HG02943 (cell line): ENCODE measurements at regions not wholly inside any gene's neighbourhood (a gene's known extent, or its start where the extent isn't known, plus 50 kb on each side); places are given as distances from the start of the nearest gene placed in this dataset.

Experiments used
- ATAC-seq: cut with Tn5 transposase; IDR thresholded peaks from one replicate; pipeline ENCODE4 v1.9.1; 2021; ENCODE audit warnings: mild to moderate bottlenecking, low read depth, moderate library complexity; ENCODE audit not compliant: unreplicated experiment

GRCh38 chr3:176934698-176935097 is 262.6 kb downstream of the TBL1XR1 start:
- no peak for ATAC-seq

- ATAC-seq = no peak
Observed at GRCh38 chr3:176933704-176934103, 263.6 kb downstream of the TBL1XR1 start.

GRCh38 chr3:176932433-176932832 is 264.8 kb downstream of the TBL1XR1 start:
- no peak for ATAC-seq

GRCh38 chr3:176931991-176932390 is 265.3 kb downstream of the TBL1XR1 start:
- ATAC-seq = no peak

- no peak for ATAC-seq
Observed at GRCh38 chr3:176930942-176931341, 266.3 kb downstream of the TBL1XR1 start.

- ATAC-seq = no peak
Observed at GRCh38 chr3:176928582-176928931, 268.7 kb downstream of the TBL1XR1 start.

GRCh38 chr3:176927706-176928581 is 269.3 kb downstream of the TBL1XR1 start:
- ATAC-seq = no peak

- ATAC-seq = no peak
Observed at GRCh38 chr3:176927280-176927679, 270.0 kb downstream of the TBL1XR1 start.

GRCh38 chr3:176926688-176927087 is 270.6 kb downstream of the TBL1XR1 start:
- no peak for ATAC-seq

GRCh38 chr3:176926034-176926433 is 271.2 kb downstream of the TBL1XR1 start:
- ATAC-seq = no peak

GRCh38 chr3:176920766-176921160 is 276.5 kb downstream of the TBL1XR1 start:
- ATAC-seq = no peak

- ATAC-seq = no peak
Observed at GRCh38 chr3:176919836-176920765, 277.2 kb downstream of the TBL1XR1 start.

GRCh38 chr3:176916777-176917176 is 280.5 kb downstream of the TBL1XR1 start:
- no peak for ATAC-seq

- no peak for ATAC-seq
Observed at GRCh38 chr3:176914764-176915163, 282.5 kb downstream of the TBL1XR1 start.

- no peak for ATAC-seq
Observed at GRCh38 chr3:176911579-176911978, 285.7 kb downstream of the TBL1XR1 start.

GRCh38 chr3:176909044-176909443 is 288.2 kb downstream of the TBL1XR1 start:
- ATAC-seq = no peak

- ATAC-seq = no peak
Observed at GRCh38 chr3:176906046-176906905, 291.0 kb downstream of the TBL1XR1 start.

GRCh38 chr3:176905331-176905730 is 292.0 kb downstream of the TBL1XR1 start:
- no peak for ATAC-seq

GRCh38 chr3:176904506-176904905 is 292.8 kb downstream of the TBL1XR1 start:
- ATAC-seq = no peak

- no peak for ATAC-seq
Observed at GRCh38 chr3:176896640-176897039, 300.6 kb downstream of the TBL1XR1 start.
